ENCODE measurements at regions not wholly inside any gene's neighbourhood (a gene's known extent, or its start where the extent isn't known, plus 50 kb on each side); places are given as distances from the start of the nearest gene placed in this dataset.

- intact Hi-C loops (cut with micrococcal nuclease): no loop called here
- no peak for DNase-seq (ENCODE audit: low spot score)
- H3K27me3 Mint-ChIP-seq (ENCODE audit: insufficient read depth): no peaks in the 10 kb centered on the region
- peaks cover 10% of the 10 kb centered on the region for H3K4me1 Mint-ChIP-seq (ENCODE audit: low read depth)
- no peaks in the 10 kb centered on the region for H3K9me3 Mint-ChIP-seq
- H3K27ac Mint-ChIP-seq: no peak overlapping the region
- H3K36me3 Mint-ChIP-seq (ENCODE audit: low read depth): no peaks in the 10 kb centered on the region
- no peak overlapping the region for H3K4me3 Mint-ChIP-seq
These were observed 98.8 kb downstream of the RIPK4 start for GRCh38 chr21:41668051-41668541.

DNA sequence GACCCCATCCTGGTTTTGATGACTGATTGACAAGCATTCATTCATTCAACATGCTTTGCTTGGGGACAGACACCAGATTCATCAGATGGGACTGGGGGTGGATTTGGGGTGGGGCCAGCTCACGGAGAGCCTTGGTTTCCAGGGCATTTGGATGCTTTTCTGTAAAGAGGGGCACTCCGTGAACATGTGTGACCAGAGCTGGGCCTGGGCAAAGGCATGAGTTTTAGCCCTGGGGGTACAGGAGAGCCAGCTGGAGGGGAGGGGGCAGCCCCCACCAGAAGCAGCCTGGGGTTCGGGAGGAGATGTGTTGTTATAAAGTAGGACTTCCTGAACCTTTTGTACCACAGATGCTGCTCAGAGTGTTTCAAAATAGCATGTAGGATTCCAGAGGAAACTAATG is 99.7 kb downstream of the RIPK4 start:
- Mint-ChIP-seq H3K36me3 (ENCODE audit: low read depth) (no peaks in the 10 kb centered on the region), H3K27me3 (ENCODE audit: insufficient read depth) (no peaks in the 10 kb centered on the region), H3K4me3 (no peak overlapping the region), H3K27ac (no peak overlapping the region), H3K4me1 (ENCODE audit: low read depth) (peaks cover 10% of the 10 kb centered on the region), H3K9me3 (no peaks in the 10 kb centered on the region)
- DNase-seq (ENCODE audit: low spot score): no peak
- intact Hi-C loops (cut with micrococcal nuclease): no loop called here

GRCh38 chr21:41666641-41667081 is 100.2 kb downstream of the RIPK4 start:
- DNase-seq (ENCODE audit: low spot score): no peak
- H3K36me3 Mint-ChIP-seq (ENCODE audit: low read depth): no peaks in the 10 kb centered on the region
- peaks cover 7% of the 10 kb centered on the region for H3K4me1 Mint-ChIP-seq (ENCODE audit: low read depth)
- no peak overlapping the region for H3K4me3 Mint-ChIP-seq
- no peaks in the 10 kb centered on the region for H3K9me3 Mint-ChIP-seq
- no peaks in the 10 kb centered on the region for H3K27me3 Mint-ChIP-seq (ENCODE audit: insufficient read depth)
- intact Hi-C loops (cut with micrococcal nuclease): no loop called here
- no peak overlapping the region for H3K27ac Mint-ChIP-seq

DNA sequence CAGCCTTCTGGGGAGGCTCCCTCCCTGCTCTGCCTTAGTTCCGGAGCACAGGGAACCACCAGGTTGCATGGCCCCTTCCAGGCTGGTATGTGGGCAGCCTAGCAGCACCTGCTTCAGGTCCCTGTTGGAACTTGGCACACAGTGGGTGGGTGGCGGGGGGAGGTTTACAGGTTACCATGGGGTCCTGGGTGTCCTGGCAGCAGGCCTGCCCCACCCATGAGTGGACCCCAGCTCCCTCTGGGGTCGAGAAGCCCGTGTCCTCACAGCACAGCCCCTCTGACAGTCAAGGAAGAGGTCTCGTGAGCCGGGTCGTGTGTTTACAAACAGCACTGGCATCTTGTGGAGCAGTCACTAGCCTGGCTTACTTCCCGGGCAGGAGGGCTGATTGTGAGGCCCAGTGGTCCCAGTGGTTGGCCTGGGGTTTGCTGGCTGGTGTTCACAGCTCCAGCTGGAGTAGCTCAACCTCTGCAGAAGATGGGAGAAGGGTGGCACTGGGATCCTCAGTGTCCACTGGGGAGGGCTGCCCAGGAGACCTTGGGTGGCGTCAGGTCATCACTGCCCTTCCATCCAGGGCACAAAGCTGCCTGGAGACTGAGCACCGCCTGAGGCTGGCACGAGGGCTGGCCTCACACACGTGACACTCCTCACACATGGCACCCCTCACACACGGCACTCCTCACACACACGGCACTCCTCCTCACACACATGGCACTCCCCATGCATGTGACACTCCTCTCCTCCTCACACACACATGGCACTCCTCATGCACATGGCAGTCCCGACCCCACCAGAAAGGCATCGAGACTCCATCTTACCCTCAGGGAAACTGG is 100.9 kb downstream of the RIPK4 start:
- Mint-ChIP-seq H3K4me3 (no peak overlapping the region), H3K27me3 (ENCODE audit: insufficient read depth) (no peaks in the 10 kb centered on the region), H3K36me3 (ENCODE audit: low read depth) (no peaks in the 10 kb centered on the region), H3K4me1 (ENCODE audit: low read depth) (peaks cover under 1% of the 10 kb centered on the region), H3K27ac (no peak overlapping the region), H3K9me3 (no peaks in the 10 kb centered on the region)
- intact Hi-C loops (cut with micrococcal nuclease): no loop called here
- DNase-seq (ENCODE audit: low spot score): no peak

- no peak for DNase-seq (ENCODE audit: low spot score)
- no peaks in the 10 kb centered on the region for H3K9me3 Mint-ChIP-seq
- no peak overlapping the region for H3K27ac Mint-ChIP-seq
- intact Hi-C loops (cut with micrococcal nuclease): no loop called here
- H3K27me3 Mint-ChIP-seq (ENCODE audit: insufficient read depth): no peaks in the 10 kb centered on the region
- no peak overlapping the region for H3K4me3 Mint-ChIP-seq
- no peaks in the 10 kb centered on the region for H3K4me1 Mint-ChIP-seq (ENCODE audit: low read depth)
- H3K36me3 Mint-ChIP-seq (ENCODE audit: low read depth): no peaks in the 10 kb centered on the region
These were observed 101.7 kb downstream of the RIPK4 start for GRCh38 chr21:41664881-41665765.

- H3K9me3 Mint-ChIP-seq: no peaks in the 10 kb centered on the region
- intact Hi-C loops (cut with micrococcal nuclease): no loop called here
- no peak overlapping the region for H3K4me3 Mint-ChIP-seq
- peaks cover 2% of the 10 kb centered on the region for H3K27me3 Mint-ChIP-seq (ENCODE audit: insufficient read depth)
- DNase-seq (ENCODE audit: low spot score): no peak
- H3K4me1 Mint-ChIP-seq (ENCODE audit: low read depth): no peaks in the 10 kb centered on the region
- H3K36me3 Mint-ChIP-seq (ENCODE audit: low read depth): no peaks in the 10 kb centered on the region
- no peak overlapping the region for H3K27ac Mint-ChIP-seq
These were observed 102.8 kb downstream of the RIPK4 start for GRCh38 chr21:41663805-41664788.

GRCh38 chr21:41662761-41663160 is 104.1 kb downstream of the RIPK4 start:
- peaks cover 6% of the 10 kb centered on the region for H3K27me3 Mint-ChIP-seq (ENCODE audit: insufficient read depth)
- no peak for DNase-seq (ENCODE audit: low spot score)
- H3K4me3 Mint-ChIP-seq: no peak overlapping the region
- H3K27ac Mint-ChIP-seq: no peak overlapping the region
- intact Hi-C loops (cut with micrococcal nuclease): no loop called here
- H3K36me3 Mint-ChIP-seq (ENCODE audit: low read depth): no peaks in the 10 kb centered on the region
- H3K4me1 Mint-ChIP-seq (ENCODE audit: low read depth): no peaks in the 10 kb centered on the region
- no peaks in the 10 kb centered on the region for H3K9me3 Mint-ChIP-seq

- Mint-ChIP-seq H3K4me1 (ENCODE audit: low read depth) (no peaks in the 10 kb centered on the region), H3K4me3 (no peak overlapping the region), H3K27ac (no peak overlapping the region), H3K9me3 (no peaks in the 10 kb centered on the region), H3K36me3 (ENCODE audit: low read depth) (no peaks in the 10 kb centered on the region), H3K27me3 (ENCODE audit: insufficient read depth) (peaks cover 6% of the 10 kb centered on the region)
- intact Hi-C loops (cut with micrococcal nuclease): no loop called here
- DNase-seq (ENCODE audit: low spot score): no peak
These were observed 104.7 kb downstream of the RIPK4 start for GRCh38 chr21:41662161-41662560.

- Mint-ChIP-seq H3K9me3 (no peaks in the 10 kb centered on the region), H3K4me3 (no peak overlapping the region)
These were observed 106.1 kb downstream of the RIPK4 start for GRCh38 chr21:41660748-41661147.

DNA sequence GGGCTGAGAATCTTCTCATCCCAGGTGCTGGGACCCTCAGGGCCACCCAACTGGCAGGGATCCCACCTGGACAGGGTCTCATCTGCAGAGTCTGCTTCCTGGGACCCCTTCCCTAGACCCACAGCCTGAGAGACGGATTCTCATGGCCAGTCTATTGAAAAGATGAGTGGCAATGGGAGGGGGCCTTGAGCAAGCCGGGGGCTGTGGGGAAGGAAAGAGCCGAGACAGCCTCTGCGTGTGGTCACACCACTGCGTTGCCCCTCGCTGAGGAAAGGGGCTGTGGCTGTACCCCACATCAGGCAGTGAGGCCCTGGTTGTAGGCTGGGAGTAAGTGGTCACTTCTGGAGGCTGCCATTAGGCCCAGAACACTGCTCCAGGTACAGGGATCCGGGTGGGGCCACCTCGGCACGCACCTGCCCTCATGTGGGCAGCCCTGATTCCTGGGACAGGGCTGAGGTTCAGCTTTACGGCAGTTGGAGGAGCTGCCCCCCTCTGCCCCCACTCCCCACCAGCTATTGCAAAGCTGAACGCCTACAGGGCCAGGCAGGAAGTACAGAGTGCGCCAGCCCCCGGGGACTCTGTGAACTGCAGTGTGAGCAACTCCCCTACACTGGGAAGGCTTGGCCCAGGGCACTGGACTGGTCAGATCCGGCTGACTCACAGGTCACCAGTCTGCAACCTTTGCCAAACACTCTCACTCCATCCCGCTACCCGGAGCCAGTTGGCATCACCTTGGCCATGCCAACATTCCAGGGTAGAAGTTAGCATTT is 106.9 kb downstream of the RIPK4 start:
- H3K27ac Mint-ChIP-seq: no peak overlapping the region
- H3K27me3 Mint-ChIP-seq (ENCODE audit: insufficient read depth): peaks cover 10% of the 10 kb centered on the region
- intact Hi-C loops (cut with micrococcal nuclease): no loop called here
- no peak for DNase-seq (ENCODE audit: low spot score)
- H3K9me3 Mint-ChIP-seq: no peaks in the 10 kb centered on the region
- H3K4me3 Mint-ChIP-seq: no peak overlapping the region
- H3K36me3 Mint-ChIP-seq (ENCODE audit: low read depth): no peaks in the 10 kb centered on the region
- H3K4me1 Mint-ChIP-seq (ENCODE audit: low read depth): no peaks in the 10 kb centered on the region

More at GRCh38 chr21:41660748-41661147, 106.1 kb downstream of the RIPK4 start:
- intact Hi-C loops (cut with micrococcal nuclease): no loop called here
- DNase-seq (ENCODE audit: low spot score): no peak
- Mint-ChIP-seq H3K36me3 (ENCODE audit: low read depth) (no peaks in the 10 kb centered on the region), H3K27me3 (ENCODE audit: insufficient read depth) (peaks cover 10% of the 10 kb centered on the region), H3K27ac (no peak overlapping the region), H3K4me1 (ENCODE audit: low read depth) (no peaks in the 10 kb centered on the region)

GRCh38 chr21:41656946-41657525 is 109.8 kb downstream of the RIPK4 start:
- H3K27me3 Mint-ChIP-seq (ENCODE audit: insufficient read depth): peaks cover 10% of the 10 kb centered on the region
- no peaks in the 10 kb centered on the region for H3K9me3 Mint-ChIP-seq
- intact Hi-C loops (cut with micrococcal nuclease): no loop called here
- H3K27ac Mint-ChIP-seq: no peak overlapping the region
- no peaks in the 10 kb centered on the region for H3K4me1 Mint-ChIP-seq (ENCODE audit: low read depth)
- H3K36me3 Mint-ChIP-seq (ENCODE audit: low read depth): no peaks in the 10 kb centered on the region
- H3K4me3 Mint-ChIP-seq: no peak overlapping the region
- no peak for DNase-seq (ENCODE audit: low spot score)

All from activated T-helper 1 cell treated with anti-CD3 and anti-CD28 coated beads, Interleukin-12 subunit alpha, Interleukin-12 subunit beta, Interleukin-2, Interleukin-4 antibody, amounts not matched to agents 30 ng/mL and 10 ng/mL and 1 ng/mL, durations not matched to agents 14 hours and 24 hours and 36 hours (primary cell).